ENCODE measurements at regions not wholly inside any gene's neighbourhood (a gene's known extent, or its start where the extent isn't known, plus 50 kb on each side); places are given as distances from the start of the nearest gene placed in this dataset.

GRCh38 chr1:209106861-209107260, 476.7 kb upstream of the CAMK1G start:
- TF ChIP-seq FOXP2 (optimal IDR thresholded peaks at IDR 0.05; ENCODE audit: borderline replicate concordance, extremely low read depth, extremely low read length, insufficient read depth) (no peak), SIN3A (IDR thresholded peaks at IDR 0.05; ENCODE audit: borderline replicate concordance, insufficient read depth, low read length) (no peak), TAF1 (IDR thresholded peaks at IDR 0.05; ENCODE audit: borderline replicate concordance, insufficient read depth, low read length) (no peak), REST (IDR thresholded peaks at IDR 0.05; ENCODE audit: insufficient read depth in 1 of 2, low read depth in 2 of 2, low read length in 2 of 2) (no peak), POLR2AphosphoS5 (IDR thresholded peaks at IDR 0.05; ENCODE audit: low read depth, low read length) (no peak)

- TF ChIP-seq POLR2AphosphoS5 (IDR thresholded peaks at IDR 0.05; ENCODE audit: low read depth, low read length) (no peak), REST (IDR thresholded peaks at IDR 0.05; ENCODE audit: insufficient read depth in 1 of 2, low read depth in 2 of 2, low read length in 2 of 2) (no peak)
Observed at GRCh38 chr1:209107535-209107934, 476.0 kb upstream of the CAMK1G start.

GRCh38 chr1:209109001-209109785, 474.3 kb upstream of the CAMK1G start:
- TF ChIP-seq FOXP2 (optimal IDR thresholded peaks at IDR 0.05; ENCODE audit: borderline replicate concordance, extremely low read depth, extremely low read length, insufficient read depth), result no peak
- no peak for TF ChIP-seq POLR2AphosphoS5 (IDR thresholded peaks at IDR 0.05; ENCODE audit: low read depth, low read length)
- TF ChIP-seq SIN3A (IDR thresholded peaks at IDR 0.05; ENCODE audit: borderline replicate concordance, insufficient read depth, low read length), result no peak
- TF ChIP-seq REST (IDR thresholded peaks at IDR 0.05; ENCODE audit: insufficient read depth in 1 of 2, low read depth in 2 of 2, low read length in 2 of 2), result no peak
- TF ChIP-seq TAF1 (IDR thresholded peaks at IDR 0.05; ENCODE audit: borderline replicate concordance, insufficient read depth, low read length), result no peak

GRCh38 chr1:209113521-209113920, 470.0 kb upstream of the CAMK1G start:
- TF ChIP-seq TAF1 (IDR thresholded peaks at IDR 0.05; ENCODE audit: borderline replicate concordance, insufficient read depth, low read length) (no peak), POLR2AphosphoS5 (IDR thresholded peaks at IDR 0.05; ENCODE audit: low read depth, low read length) (no peak), REST (IDR thresholded peaks at IDR 0.05; ENCODE audit: insufficient read depth in 1 of 2, low read depth in 2 of 2, low read length in 2 of 2) (no peak), FOXP2 (optimal IDR thresholded peaks at IDR 0.05; ENCODE audit: borderline replicate concordance, extremely low read depth, extremely low read length, insufficient read depth) (no peak), SIN3A (IDR thresholded peaks at IDR 0.05; ENCODE audit: borderline replicate concordance, insufficient read depth, low read length) (no peak)

GRCh38 chr1:209116705-209117104, 466.8 kb upstream of the CAMK1G start:
- TF ChIP-seq FOXP2 (optimal IDR thresholded peaks at IDR 0.05; ENCODE audit: borderline replicate concordance, extremely low read depth, extremely low read length, insufficient read depth), result no peak

All from PFSK-1 (cell line).